DND-41 (cell line): ENCODE measurements at regions not wholly inside any gene's neighbourhood (a gene's known extent, or its start where the extent isn't known, plus 50 kb on each side); places are given as distances from the start of the nearest gene placed in this dataset.

Experiments
- ATAC-seq: fragments of 200-7000 bp; cut with Tn5 transposase; 3 replicates; pipeline ENCODE4 v1.9.1; 2021; ENCODE audit warnings: low read depth; ENCODE audit not compliant: insufficient read depth
- DNase-seq: peaks from one replicate; pipeline ENCODE4 v3.0.0-alpha.2; 2020
- H2AFZ ChIP-seq: 2 replicates; pipeline ENCODE4 v1.6.0; 2012; ENCODE audit warnings: low read depth, low read length
- H3K27ac ChIP-seq: 2 replicates; pipeline ENCODE4 v1.5.1; 2012; ENCODE audit warnings: low read length, inconsistent platforms
- H3K27me3 ChIP-seq: fragments of 200-600 bp; sonication (generic); 2 replicates; pipeline ENCODE4 v1.6.0; 2012; ENCODE audit warnings: low read length, mild to moderate bottlenecking, inconsistent platforms; ENCODE audit not compliant: insufficient read depth, poor library complexity
- H3K36me3 ChIP-seq: 2 replicates; pipeline ENCODE4 v1.5.1; 2012; ENCODE audit warnings: low read length, inconsistent platforms; ENCODE audit not compliant: insufficient read depth
- H3K4me1 ChIP-seq: 2 replicates; pipeline ENCODE4 v1.5.1; 2012; ENCODE audit warnings: mild to moderate bottlenecking, low read length; ENCODE audit not compliant: insufficient read depth
- H3K4me2 ChIP-seq: 2 replicates; pipeline ENCODE4 v1.6.0; 2012; ENCODE audit warnings: mild to moderate bottlenecking, moderate library complexity, low read length, inconsistent platforms; ENCODE audit not compliant: insufficient read depth
- H3K4me3 ChIP-seq, 2 experiments: fragments of 200-600 bp in 1 of 2; shearing (Covaris generic) in 1 of 2; 2 replicates each; pipeline ENCODE4 v1.5.1; 2012 to 2016; ENCODE audit warnings: inconsistent platforms in 2 of 2, low read length in 2 of 2, mild to moderate bottlenecking in 2 of 2, low read depth in 1 of 2, moderate library complexity in 1 of 2
- H3K79me2 ChIP-seq: 2 replicates; pipeline ENCODE4 v1.6.0; 2012; ENCODE audit warnings: low read length, inconsistent platforms; ENCODE audit not compliant: insufficient read depth
- H3K9ac ChIP-seq: 2 replicates; pipeline ENCODE4 v1.6.0; 2012; ENCODE audit warnings: low read depth, mild to moderate bottlenecking, inconsistent platforms, low read length, moderate library complexity
- H3K9me3 ChIP-seq: 2 replicates; pipeline ENCODE4 v1.5.1; 2012; ENCODE audit warnings: low read length, moderate library complexity, mild to moderate bottlenecking, inconsistent platforms; ENCODE audit not compliant: insufficient read depth, severe bottlenecking
- H4K20me1 ChIP-seq: 2 replicates; pipeline ENCODE4 v1.6.0; 2012; ENCODE audit warnings: low read length; ENCODE audit not compliant: insufficient read depth
- EZH2 ChIP-seq: IDR thresholded peaks from 3 replicates; pipeline ENCODE4 v1.6.1; 2012; ENCODE audit warnings: borderline replicate concordance, low read depth, mild to moderate bottlenecking, moderate library complexity, low read length, inconsistent platforms; ENCODE audit not compliant: severe bottlenecking
- TF ChIP-seq, protein P1 (sequence below): IDR thresholded peaks from 2 replicates; pipeline ENCODE4 v1.5.1; 2012; ENCODE audit warnings: borderline replicate concordance, low read length, moderate library complexity, mild to moderate bottlenecking; ENCODE audit not compliant: poor library complexity, severe bottlenecking; ENCODE audit errors: extremely low read depth

DNA sequence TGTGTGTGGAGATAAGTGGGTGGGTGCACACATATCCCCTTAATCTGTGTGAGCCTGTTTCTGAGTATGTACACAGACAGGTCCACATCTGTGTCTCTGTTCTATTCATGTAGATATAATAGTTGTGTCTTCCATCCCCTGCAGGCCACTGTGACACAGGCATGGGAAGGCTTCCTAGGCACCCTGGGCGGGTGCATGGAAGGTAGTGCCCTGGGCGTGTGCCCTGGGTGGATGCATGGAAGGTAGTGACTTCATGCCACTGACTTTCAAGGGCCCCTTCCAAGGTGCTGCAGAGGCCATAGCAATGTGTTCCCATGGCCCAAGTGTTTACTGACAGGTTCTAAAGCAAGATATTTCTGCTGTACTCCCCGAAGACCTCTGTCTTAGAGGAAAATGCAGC lies 462.5 kb upstream of the HS6ST1 start:
- Histone ChIP-seq H3K79me2 (no peaks in the 10 kb centered on the region), H3K4me2 (no peak overlapping the region), H3K9ac (no peak overlapping the region), H3K27me3 (no peaks in the 10 kb centered on the region), H4K20me1 (no peaks in the 10 kb centered on the region), H3K27ac (no peak overlapping the region), H2AFZ (no peak overlapping the region), H3K9me3 (no peaks in the 10 kb centered on the region), H3K36me3 (no peaks in the 10 kb centered on the region), H3K4me3 (no peak overlapping the region), H3K4me1 (no peaks in the 10 kb centered on the region)
- no peak for ATAC-seq
- no peak for TF ChIP-seq EZH2
- TF ChIP-seq, protein P1, sequence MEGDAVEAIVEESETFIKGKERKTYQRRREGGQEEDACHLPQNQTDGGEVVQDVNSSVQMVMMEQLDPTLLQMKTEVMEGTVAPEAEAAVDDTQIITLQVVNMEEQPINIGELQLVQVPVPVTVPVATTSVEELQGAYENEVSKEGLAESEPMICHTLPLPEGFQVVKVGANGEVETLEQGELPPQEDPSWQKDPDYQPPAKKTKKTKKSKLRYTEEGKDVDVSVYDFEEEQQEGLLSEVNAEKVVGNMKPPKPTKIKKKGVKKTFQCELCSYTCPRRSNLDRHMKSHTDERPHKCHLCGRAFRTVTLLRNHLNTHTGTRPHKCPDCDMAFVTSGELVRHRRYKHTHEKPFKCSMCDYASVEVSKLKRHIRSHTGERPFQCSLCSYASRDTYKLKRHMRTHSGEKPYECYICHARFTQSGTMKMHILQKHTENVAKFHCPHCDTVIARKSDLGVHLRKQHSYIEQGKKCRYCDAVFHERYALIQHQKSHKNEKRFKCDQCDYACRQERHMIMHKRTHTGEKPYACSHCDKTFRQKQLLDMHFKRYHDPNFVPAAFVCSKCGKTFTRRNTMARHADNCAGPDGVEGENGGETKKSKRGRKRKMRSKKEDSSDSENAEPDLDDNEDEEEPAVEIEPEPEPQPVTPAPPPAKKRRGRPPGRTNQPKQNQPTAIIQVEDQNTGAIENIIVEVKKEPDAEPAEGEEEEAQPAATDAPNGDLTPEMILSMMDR, result no peak
- DNase-seq, result no peak

DNA sequence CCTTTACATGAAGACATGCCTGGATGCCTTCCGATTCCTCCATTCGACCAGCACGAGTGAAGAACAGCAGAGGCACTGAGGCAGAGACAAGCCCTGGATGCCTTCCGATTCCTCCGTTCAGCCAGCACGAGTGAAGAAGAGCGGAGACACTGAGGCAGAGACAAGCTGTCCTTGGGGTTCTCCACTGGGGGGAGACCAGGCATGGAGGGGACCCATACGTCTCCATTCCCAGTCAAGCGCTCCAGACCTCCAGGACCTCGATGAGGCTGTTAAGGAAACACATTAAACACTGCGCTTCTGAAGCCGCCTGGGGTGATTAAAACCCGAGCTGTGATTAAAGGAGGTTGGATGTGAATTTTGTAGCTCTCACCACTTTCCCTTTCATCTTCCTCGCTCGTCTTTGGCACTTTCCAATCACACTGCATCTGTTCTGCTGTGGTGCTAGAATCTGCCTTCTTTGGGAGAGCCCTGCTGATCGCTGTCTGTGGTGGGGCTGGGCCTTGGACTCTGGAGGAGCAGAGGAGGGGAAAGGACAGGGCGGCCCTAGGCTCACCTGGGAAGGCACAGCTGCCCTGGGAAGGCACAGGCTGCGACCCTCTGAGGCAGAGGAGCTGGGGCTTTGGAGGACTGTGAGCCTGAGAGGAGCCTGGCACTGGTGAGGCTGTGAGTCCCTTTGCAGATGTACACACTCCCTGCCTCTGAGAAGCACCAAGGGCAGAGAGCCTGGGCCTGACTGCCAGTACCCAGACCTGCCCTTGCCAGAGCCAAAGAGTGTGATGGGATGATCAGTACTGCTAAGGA lies 463.1 kb upstream of the HS6ST1 start:
- H3K79me2 ChIP-seq, result no peaks in the 10 kb centered on the region
- no peak overlapping the region for H3K4me3 ChIP-seq
- no peak overlapping the region for H3K27ac ChIP-seq
- H3K9ac ChIP-seq, result no peak overlapping the region
- TF ChIP-seq, protein P1, result no peak
- no peak for TF ChIP-seq EZH2
- no peak overlapping the region for H3K4me2 ChIP-seq
- no peaks in the 10 kb centered on the region for H3K9me3 ChIP-seq
- ATAC-seq (no peak), DNase-seq (no peak)
- H4K20me1 ChIP-seq, result no peaks in the 10 kb centered on the region
- H3K36me3 ChIP-seq, result no peaks in the 10 kb centered on the region
- H3K4me1 ChIP-seq, result no peaks in the 10 kb centered on the region
- no peak overlapping the region for H2AFZ ChIP-seq
- H3K27me3 ChIP-seq, result no peaks in the 10 kb centered on the region

DNA sequence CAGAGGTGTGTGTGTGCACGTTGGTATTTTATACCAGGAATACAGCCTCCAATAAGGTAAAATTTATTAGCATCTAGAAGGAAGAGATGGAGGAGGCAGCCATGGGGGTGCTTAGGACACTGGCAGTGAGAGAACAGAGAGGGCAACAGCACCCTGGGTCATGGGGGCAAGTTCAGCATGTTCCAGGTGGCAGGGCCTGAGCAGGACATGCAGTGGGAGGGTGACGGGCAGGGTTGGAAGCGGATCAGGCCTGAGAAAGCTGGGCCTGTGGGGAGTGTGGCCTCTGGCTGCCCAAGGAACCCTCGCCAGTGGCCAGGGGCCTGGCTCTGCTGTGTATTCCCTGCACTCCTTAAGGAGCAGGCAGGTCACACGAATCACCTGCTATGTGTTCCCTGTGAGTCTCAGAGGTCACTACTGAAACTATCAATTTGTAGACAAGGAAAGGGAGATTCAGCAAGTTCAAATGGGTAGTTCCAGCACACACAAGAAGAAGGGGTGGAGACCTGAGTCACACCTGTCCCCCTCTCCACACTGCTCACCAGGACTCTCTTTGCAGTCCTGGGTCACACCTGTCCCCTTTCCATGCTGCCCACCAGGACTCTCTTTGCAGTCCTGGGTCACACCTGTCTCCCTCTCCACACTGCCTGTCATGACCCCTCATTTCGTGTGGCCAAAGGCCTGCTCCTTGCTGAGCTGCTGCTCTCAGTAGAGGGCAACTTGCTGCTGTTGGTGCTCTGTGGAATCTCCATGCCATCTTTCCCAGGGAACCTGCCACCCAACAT lies 463.9 kb upstream of the HS6ST1 start:
- Histone ChIP-seq H3K79me2 (no peaks in the 10 kb centered on the region), H3K4me1 (no peaks in the 10 kb centered on the region), H3K4me3 (no peak overlapping the region), H3K27me3 (no peaks in the 10 kb centered on the region), H3K9me3 (no peaks in the 10 kb centered on the region), H3K4me2 (no peak overlapping the region), H3K27ac (no peak overlapping the region), H4K20me1 (no peaks in the 10 kb centered on the region), H3K36me3 (no peaks in the 10 kb centered on the region), H2AFZ (no peak overlapping the region), H3K9ac (no peak overlapping the region)
- ATAC-seq (no peak), DNase-seq (no peak)
- no peak for TF ChIP-seq EZH2
- TF ChIP-seq, protein P1, result no peak
